ENCODE measurements at regions not wholly inside any gene's neighbourhood (a gene's known extent, or its start where the extent isn't known, plus 50 kb on each side); places are given as distances from the start of the nearest gene placed in this dataset.
A peak's percentile ranks its signal among the peaks of the same experiment; 100 is the strongest.
"Not testable (repeated sequence)": the region's sequence is repeated elsewhere in the genome, so short reads cannot be mapped to it uniquely, and the experiment has no call there.

GRCh38 chr10:26621243-26621888 lies 76.1 kb upstream of the PDSS1 start:
- DNase-seq = no peak

GRCh38 chr10:26621889-26622711 lies 75.4 kb upstream of the PDSS1 start:
- DNase-seq = peak; percentile 23 to 50

DNA sequence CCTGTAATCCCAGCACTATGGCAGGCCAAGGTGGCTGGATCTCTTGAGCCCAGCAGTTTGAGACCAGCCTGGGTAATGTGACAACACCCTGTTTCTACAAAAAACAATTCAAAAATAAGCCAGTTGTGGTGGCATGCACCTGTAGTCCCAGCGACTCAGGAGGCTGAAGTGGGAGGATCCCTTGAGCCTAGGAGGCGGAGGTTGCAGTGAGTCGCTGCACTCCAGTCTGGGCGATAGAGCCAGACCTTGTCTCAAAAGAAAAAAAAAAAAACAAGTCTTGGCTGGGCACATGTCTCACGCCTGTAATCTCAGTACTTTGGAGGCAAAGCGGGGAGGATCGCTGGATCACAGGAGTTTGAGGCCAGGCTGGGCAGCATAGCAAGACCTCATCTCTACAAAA lies 74.6 kb upstream of the PDSS1 start:
- DNase-seq = no peak

DNA sequence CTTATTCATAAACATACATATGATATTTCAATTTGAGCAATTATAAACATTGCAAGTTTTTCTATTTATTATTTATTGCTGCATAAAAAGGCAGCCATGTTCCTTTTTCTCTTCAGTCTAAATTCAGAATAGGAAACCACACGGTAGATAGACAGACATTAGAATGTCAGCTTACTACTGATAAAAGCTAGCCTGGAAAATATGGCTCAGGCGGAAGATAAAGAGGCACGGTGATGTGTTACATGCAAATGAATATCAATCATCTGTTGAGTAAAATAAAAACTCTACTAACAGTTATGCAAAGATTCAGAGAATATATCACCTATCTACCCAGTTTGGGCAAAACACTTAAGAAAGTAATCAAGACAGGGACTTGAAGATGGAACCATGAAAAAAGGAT lies 73.5 kb upstream of the PDSS1 start:
- DNase-seq = no peak

GRCh38 chr10:26626066-26626465 lies 71.4 kb upstream of the PDSS1 start:
- no peak for DNase-seq

DNA sequence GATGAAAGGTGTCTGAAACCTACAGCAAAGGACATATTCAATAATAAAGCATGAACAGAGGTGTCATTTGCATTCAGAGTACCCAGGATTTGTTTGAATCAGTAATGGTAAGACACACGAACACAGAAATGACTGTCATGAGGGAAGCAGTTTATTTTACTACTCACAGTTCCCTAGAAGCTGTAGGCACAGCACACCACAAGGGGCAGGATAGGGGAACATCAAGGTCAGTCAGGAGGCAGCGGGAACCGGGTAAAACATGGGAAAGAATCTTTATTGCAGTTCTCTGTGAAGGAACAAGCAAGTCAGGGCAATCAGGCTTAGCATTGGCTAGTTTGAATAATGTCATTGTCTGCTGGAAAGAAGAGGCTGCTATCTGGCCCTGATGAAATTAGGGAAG lies 70.2 kb upstream of the PDSS1 start:
- DNase-seq = no peak

DNA sequence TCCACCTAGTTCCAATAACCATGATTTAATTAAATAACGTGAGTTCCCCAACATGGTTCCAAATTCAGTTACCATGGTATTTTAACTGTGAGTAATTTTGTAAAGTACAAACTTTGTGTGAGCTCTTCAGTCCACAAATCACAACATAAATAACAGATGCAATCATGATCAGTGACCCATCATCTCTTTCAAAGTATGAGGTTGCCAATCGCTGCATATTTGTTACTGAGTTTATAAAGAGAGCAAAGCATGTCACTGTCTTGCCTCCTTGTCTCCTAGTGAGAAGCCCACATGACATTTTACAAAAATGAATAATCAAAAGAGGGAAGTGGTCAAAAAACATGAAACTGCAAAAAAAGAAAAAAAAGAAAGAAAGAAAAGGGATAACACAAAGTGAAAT lies 69.1 kb upstream of the PDSS1 start:
- no peak for DNase-seq

GRCh38 chr10:26632171-26632570 lies 65.3 kb upstream of the PDSS1 start:
- DNase-seq = not testable (repeated sequence)

- not testable (repeated sequence) for DNase-seq
These were observed 63.4 kb upstream of the PDSS1 start for GRCh38 chr10:26634111-26634510.

DNA sequence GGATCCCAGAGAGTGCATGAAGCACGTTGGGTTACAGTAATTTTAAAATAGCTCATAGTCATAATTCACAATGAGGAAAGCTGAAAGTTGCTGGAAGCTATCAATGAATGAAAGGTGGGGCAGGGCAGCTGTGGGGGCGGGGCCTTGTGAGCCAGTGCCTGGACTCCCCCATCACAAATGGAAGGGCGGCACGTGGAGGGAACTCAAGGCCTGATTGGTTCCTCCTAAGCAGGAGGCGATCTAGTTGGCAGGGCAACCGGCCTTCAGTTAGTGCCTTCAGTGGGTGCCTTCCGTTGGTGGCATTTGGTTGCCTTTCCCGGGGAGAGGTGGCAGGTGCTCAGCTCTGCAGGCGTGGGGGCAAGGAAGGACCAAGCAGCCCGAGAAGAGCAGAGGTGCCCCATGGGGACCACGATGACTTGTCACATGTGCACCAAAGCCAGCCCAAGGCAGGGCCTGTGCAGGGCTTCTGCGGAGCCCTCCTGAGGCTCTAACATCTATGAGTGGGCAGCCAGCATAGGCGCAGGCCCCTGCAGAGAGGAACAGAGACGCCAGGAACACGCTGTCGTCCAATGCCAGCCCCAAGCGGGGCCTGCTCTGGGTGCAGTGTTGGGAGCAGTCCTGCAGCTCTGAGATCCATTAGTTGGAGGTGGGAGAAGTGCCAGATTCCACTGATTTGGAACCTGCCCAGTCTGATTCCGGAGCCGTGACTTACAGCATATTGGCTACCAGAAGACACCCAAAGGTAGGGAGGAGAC lies 59.8 kb upstream of the PDSS1 start:
- no peak for DNase-seq

DNA sequence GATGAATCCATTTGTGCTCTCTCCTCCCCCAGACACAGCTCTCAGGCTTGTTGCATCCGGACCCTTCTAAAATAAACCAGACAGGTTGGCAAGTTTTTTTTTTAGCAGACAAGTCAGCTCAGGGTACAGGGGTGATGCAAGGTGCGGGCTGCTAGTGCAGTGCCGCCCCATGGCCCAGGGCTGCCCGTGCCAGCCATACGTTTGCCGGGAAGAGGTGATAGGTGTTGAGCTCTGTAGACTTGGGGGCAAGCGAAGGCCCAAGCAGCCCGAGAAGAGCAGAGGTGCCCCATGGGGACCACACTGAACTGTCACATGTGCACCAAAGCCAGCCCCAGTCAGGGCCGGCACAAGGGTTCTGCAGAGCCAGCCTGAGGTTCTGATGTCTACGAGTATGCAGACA lies 57.1 kb upstream of the PDSS1 start:
- DNase-seq = no peak

DNA sequence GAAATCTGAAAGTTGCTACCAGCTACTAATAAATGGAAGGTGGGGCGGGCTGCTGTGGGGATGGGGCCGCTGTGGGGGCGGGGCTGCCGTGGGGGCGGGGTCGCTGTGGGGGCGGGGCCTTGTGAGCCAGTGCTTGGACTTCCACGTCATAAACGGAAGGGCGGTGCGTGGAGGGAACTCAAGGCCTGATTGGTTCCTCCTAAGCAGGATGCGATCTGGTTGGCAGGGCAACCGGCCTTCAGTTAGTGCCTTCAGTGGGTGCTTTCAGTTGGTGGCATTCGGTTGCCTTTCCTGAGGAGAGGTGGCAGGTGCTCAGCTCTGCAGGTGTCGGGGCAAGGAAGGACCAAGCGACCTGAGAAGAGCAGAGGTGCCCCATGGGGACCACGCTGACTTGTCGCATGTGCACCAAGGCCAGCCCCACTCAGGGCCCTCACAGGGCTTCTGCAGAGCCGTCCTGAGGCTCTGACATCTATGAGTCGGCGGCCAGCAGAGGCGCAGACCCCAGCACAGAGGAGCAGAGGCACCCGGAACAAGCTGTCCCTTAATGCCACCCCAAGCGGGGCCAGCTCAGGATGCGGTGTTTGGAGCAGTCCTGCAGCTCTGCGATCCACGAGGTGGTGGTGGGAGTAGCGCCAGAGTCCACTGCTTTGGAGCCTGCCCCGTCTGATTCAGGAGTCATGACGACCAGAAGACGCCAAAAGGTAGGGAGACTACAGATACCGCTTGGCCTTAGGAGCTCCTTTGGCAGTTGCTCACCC lies 54.4 kb upstream of the PDSS1 start:
- DNase-seq = no peak

GRCh38 chr10:26647602-26648244 lies 49.8 kb upstream of the PDSS1 start:
- DNase-seq = no peak
